GM18507 (cell line): ENCODE measurements at regions not wholly inside any gene's neighbourhood (a gene's known extent, or its start where the extent isn't known, plus 50 kb on each side); places are given as distances from the start of the nearest gene placed in this dataset.

Experiments used
- DNase-seq: peaks from one replicate; pipeline ENCODE4 v3.0.0; 2011; ENCODE audit warnings: low read depth; ENCODE audit not compliant: insufficient read length; ENCODE audit errors: extremely low spot score
- FAIRE-seq: peaks from 2 replicates; lab custom pipeline; 2011; peaks lifted over from hg19 to GRCh38; lab: Jason Lieb, UNC

DNA sequence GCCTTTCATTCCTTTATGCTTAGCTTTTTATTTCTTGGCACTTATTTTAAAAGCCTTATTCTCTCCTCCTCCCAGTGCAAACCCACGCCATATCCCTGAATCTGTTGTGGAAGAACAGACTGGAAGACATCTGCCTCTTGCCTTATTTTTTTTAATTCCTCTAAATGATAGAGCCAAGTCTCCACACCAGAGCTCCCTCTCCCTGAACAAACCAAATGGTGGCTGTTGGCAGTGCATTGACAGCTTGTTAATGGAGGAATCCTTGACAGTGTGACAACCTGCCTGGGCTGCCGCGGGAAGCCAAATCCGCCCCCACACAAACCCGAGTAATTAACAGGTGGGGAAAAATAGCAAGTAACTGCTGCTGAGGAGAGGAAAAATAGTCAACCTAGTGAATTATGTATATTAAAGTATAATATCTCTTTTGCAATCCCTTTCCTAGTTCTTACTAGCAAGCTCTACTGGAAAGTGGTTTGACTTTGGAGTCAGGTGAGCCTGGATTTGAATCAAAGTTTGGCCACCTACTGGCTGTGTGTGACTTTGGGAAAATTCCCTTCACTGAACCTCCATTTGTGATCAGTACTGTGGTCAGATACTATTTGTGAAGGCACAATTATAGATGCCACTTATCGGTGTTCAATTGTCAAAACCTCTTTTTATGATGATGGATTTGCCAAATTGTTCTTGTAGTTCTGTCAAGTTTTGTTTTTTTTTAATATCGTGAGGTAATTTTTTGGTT, 589.6 kb downstream of the PDCD6IP start:
- FAIRE-seq (no peak), DNase-seq (no peak)

GRCh38 chr3:34388830-34389229, 590.4 kb downstream of the PDCD6IP start:
- DNase-seq = no peak
- FAIRE-seq = no peak

DNA sequence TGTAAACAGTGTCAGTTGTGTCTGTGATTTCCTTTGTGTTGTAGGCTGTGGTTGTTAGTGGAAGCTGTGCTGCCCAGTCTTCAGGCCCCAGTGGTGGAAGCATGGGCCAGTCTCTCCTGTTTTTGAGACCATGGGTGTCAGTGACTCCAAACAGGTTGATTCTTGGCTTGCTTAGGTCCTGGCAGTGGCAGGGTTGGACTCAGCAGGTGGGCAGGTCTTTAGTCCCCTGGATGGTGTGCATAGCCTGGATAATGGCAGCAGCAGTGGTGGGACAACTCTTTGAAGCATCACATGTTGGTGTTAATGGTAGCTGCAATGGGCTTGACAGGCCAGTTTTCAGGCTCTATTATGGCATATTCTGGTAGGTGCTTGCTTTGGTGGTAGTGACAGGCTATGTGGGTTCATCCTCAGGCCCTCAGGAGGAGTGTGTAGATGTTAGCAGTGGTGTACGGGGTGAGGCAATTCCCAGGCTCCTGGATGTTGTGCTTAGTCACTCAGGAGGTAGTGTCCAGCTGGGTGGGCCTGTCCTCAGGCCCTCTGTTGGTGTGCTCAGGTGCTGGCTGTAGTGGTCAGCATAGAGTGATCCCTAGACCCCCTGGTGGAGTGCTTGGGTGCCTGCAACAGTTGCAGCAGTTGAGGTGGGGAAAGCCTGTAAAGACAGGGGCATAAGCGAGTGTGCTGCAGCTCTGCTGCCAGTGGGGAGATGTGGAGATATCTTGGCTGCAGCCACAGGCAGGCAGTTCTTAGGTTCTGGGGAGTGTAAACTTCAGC, 596.7 kb downstream of the PDCD6IP start:
- FAIRE-seq = no peak
- no peak for DNase-seq

- DNase-seq = no peak
- FAIRE-seq = no peak
Measured at GRCh38 chr3:34396288-34396687, 597.9 kb downstream of the PDCD6IP start.

GRCh38 chr3:34396956-34397355, 598.5 kb downstream of the PDCD6IP start:
- DNase-seq (no peak), FAIRE-seq (no peak)

- FAIRE-seq (no peak), DNase-seq (no peak)
Measured at GRCh38 chr3:34399401-34399800, 601.0 kb downstream of the PDCD6IP start.

- no peak for DNase-seq
- FAIRE-seq = no peak
Measured at GRCh38 chr3:34405159-34405558, 606.7 kb downstream of the PDCD6IP start.

GRCh38 chr3:34407281-34407680, 608.9 kb downstream of the PDCD6IP start:
- FAIRE-seq = no peak

DNA sequence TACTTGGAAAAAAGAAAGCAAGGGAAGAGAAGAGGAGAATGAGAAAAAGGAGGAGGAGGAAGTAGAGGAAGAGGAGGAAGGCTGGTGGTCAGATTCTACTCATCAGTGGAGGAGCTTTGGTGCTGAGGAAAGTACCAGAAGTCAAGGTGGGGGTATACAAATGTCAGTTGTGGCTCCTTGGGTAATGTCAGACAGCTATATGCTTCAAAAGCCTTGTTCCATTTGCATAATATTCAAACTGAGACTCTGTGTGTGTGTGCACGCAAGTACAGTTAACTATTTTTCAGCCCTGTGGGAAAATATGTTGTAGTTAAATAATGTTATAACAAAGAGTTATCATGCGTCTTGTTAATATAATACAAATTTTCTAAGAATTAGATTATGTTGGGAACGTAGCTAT, 609.7 kb downstream of the PDCD6IP start:
- no peak for DNase-seq
- no peak for FAIRE-seq

More at GRCh38 chr3:34407281-34407680, 608.9 kb downstream of the PDCD6IP start:
- DNase-seq = no peak

GRCh38 chr3:34411596-34411995, 613.2 kb downstream of the PDCD6IP start:
- no peak for DNase-seq
- FAIRE-seq = no peak

DNA sequence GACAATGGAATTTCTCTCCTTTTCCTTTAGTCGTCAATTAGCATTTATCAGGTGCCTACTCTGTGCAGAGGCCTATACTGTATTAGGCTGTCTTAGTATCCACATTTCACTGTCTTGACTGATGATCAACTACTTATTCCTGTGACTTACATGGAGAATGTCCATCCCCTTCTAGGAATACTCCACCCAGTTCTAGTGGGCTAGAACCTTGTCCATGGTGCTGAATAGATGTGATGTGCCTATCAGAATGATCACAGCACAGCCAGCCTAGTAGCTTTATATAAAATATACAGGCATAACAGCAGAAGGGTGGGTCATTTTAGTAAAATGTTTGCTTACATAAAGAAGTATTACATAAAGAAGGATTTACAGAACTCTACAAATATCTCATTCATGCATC, 621.4 kb downstream of the PDCD6IP start:
- DNase-seq = no peak
- FAIRE-seq = no peak

GRCh38 chr3:34421762-34422161, 623.3 kb downstream of the PDCD6IP start:
- DNase-seq (no peak), FAIRE-seq (no peak)

DNA sequence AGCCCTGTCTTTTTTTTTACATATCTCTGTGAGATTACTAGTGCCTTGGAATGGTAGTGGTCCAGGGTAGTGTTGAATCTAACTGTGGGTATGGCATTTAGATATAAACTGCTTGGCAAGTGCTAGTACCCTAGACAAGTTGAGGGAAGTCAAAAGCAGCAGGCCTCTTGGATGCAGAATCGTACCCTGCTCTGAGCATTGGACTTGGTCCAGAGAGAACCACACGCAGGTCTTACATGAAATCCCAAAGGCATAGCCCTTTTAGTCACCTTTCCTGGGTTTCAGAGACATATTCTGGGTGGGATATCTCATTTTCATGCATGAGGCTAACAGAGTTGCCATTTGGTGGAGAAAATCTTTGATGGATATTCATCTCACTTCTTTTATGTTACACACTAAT, 641.4 kb downstream of the PDCD6IP start:
- DNase-seq (no peak), FAIRE-seq (no peak)

DNA sequence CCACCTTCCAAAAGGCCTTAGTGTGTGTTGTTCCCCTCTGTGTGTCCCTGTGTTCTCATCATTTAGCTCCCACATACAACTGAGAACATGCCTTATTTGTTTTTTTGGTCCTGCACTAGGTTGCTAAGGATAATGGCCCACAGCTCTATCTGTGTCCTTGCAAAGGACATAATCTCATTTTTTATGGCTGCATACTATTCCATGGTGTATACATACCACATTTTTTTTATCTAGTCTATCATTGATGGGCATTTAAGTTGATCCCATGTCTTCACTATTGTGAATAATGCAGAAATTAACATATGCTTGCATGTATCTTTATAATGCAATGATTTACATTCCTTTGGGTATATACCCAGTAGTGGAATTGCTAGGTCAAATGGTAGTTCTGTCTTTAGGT, 645.7 kb downstream of the PDCD6IP start:
- DNase-seq (no peak), FAIRE-seq (no peak)

- no peak for DNase-seq
- FAIRE-seq = no peak
Measured at GRCh38 chr3:34449305-34449704, 650.9 kb downstream of the PDCD6IP start.

GRCh38 chr3:34463414-34463813, 665.0 kb downstream of the PDCD6IP start:
- DNase-seq (no peak), FAIRE-seq (no peak)

- no peak for FAIRE-seq
- no peak for DNase-seq
Measured at GRCh38 chr3:34464646-34465045, 666.2 kb downstream of the PDCD6IP start.

- FAIRE-seq = no peak
- DNase-seq = no peak
Measured at GRCh38 chr3:34475851-34476250, 677.4 kb downstream of the PDCD6IP start.

DNA sequence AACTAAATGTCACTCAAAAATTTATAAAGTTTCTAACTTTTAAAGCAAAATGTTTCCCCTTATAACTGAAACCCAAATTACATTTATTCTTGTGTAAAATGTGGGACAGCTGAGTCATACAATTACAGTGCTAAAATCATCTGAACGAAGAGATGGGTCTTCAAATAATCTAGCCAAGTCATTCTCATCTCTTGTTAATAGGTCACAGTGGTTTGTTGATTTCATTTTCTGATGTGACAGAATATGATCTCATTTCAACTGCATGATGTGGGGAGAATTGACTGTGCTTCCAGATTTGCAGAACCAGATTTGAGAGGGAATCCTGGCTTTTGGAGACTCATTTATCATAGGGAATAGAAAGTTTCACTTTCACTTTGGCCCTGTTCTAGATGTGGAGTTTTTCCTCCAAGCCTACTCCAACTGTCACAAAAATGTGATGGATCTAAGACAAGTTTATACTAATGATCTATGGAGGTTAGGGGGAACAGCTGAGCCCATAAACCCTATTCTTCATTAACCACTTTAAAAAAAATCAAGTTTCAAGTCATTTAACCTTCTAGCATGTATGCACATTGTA, 685.0 kb downstream of the PDCD6IP start:
- DNase-seq (no peak), FAIRE-seq (no peak)

DNA sequence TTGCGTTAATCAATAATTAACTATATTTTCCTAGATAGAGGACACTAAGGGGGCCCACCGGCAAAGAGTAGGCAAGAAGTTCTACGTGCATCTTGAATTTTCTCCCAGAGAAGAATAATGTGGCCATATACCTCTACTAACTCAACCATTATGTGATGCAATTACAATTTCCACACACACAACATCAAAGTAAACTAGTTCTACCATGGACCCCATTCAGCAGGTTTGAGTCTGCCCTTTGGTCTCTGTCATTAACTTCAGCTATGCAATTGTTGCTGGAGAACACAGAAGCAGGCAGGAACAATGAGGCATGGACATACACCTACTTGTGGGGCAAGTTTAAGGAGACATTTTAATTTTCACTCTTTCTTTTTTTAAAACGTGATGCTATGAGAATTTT, 705.9 kb downstream of the PDCD6IP start:
- no peak for FAIRE-seq
- no peak for DNase-seq

DNA sequence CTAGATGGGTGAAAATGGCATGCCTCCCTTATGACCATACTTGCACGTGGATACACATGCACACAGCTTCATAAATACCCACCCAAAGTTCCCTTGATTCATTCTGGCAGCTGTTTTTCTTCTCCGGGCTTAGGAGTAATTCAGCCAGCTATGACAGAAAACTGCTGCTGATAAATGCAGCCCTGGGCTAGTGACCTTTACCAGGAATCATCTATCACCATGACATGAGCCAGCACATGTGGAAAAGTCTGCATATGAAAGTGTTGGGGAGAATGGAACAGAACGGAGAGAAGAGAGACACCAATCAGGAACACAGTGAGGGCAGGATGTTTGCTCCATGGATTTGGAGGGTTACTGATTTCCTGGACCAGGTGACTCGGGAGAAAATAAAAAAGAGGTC, 706.3 kb downstream of the PDCD6IP start:
- DNase-seq = no peak
- FAIRE-seq = no peak
